ENCODE measurements at regions not wholly inside any gene's neighbourhood (a gene's known extent, or its start where the extent isn't known, plus 50 kb on each side); places are given as distances from the start of the nearest gene placed in this dataset.

DNA sequence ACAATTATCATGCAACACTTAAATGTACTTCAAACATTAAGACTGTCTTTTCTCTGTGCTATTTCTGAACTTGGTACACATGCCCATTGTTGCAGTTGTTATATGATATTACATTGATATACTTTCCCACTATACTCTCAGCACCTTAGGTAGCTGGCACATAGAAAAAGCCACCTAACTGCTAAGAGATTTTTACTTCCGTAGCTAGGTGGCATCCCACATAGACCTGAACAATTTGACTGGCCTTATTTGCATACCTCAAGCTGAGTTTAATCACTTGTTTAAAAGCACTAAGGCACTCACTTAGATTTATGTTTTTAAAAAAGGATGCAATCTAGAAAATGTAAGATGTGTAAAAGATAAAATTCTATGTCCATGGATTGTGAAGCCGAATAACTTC lies 194.2 kb downstream of the POU4F1 start:
- TF ChIP-seq, protein P1, sequence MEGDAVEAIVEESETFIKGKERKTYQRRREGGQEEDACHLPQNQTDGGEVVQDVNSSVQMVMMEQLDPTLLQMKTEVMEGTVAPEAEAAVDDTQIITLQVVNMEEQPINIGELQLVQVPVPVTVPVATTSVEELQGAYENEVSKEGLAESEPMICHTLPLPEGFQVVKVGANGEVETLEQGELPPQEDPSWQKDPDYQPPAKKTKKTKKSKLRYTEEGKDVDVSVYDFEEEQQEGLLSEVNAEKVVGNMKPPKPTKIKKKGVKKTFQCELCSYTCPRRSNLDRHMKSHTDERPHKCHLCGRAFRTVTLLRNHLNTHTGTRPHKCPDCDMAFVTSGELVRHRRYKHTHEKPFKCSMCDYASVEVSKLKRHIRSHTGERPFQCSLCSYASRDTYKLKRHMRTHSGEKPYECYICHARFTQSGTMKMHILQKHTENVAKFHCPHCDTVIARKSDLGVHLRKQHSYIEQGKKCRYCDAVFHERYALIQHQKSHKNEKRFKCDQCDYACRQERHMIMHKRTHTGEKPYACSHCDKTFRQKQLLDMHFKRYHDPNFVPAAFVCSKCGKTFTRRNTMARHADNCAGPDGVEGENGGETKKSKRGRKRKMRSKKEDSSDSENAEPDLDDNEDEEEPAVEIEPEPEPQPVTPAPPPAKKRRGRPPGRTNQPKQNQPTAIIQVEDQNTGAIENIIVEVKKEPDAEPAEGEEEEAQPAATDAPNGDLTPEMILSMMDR (IDR thresholded peaks at IDR 0.05; ENCODE audit: insufficient read depth, low read depth, low read length, missing control alignments): peak; percentile 8
- peak; percentile 52 for DNase-seq (ENCODE audit: low read depth)
- H3K4me3 ChIP-seq (ENCODE audit: low read depth, low read length): no peak overlapping the region

DNA sequence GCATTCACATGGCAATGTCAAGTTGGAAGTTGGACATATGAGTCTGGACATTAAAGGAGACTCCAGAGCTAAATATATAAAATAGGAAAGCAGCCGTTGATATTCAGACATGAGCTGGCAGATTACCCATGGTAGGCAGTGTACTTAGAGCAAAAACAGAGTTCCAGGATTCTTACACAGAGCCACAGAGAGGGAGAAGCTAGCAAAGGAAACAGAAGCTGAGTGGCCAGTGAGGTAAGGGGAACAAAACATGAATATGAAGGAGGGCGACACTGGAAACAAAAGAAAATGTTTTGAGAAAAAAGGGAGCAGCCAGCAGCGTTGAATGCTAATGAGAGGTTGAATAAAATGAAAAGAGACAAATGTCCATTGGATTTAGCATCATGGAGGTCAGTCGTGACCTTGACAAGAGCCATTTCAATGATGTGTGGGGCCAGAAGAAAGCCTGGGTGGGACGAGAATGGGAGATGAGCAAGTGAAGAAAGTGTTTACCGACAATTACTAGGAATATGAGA lies 198.4 kb downstream of the POU4F1 start:
- no peak for DNase-seq (ENCODE audit: low read depth)

DNA sequence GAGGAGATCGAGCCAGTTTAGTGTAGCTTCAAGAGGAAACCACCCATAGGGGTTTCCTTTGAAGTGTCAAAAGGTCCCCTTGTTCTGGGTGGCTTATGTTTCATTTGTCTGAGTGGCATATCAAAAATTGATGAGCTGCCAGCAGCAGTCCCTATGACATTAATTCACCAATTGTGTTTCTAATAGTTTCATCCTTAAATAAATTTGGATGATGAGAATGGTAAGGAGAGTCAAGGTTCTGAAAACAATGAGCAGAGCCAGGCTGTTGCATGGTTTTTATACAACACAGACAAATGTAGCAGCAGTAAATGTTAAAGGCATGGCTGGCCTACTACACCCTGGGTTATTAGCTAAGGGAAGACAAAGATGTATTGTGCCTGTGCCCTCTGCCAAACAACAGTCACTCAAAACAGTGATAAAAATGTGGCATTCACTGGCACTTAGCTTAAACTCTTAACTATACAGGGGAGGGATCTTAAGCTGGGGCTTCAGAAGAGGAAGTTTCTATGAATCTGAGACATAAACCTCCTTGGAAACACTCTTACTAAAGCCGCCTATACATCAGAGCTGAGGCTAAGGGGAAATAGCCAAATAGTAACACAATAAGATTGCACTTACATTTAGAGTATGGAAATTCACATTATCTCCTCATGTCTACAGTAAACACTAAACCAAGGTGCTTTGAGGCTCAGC lies 200.5 kb downstream of the POU4F1 start:
- no peak for DNase-seq (ENCODE audit: low read depth)
- H3K4me3 ChIP-seq (ENCODE audit: low read depth, low read length): no peak overlapping the region
- TF ChIP-seq, protein P1 (IDR thresholded peaks at IDR 0.05; ENCODE audit: insufficient read depth, low read depth, low read length, missing control alignments): no peak

More for the DNA sequence above, 198.4 kb downstream of the POU4F1 start:
- H3K4me3 ChIP-seq (ENCODE audit: low read depth, low read length): no peak overlapping the region
- TF ChIP-seq, protein P1 (IDR thresholded peaks at IDR 0.05; ENCODE audit: insufficient read depth, low read depth, low read length, missing control alignments): no peak

DNA sequence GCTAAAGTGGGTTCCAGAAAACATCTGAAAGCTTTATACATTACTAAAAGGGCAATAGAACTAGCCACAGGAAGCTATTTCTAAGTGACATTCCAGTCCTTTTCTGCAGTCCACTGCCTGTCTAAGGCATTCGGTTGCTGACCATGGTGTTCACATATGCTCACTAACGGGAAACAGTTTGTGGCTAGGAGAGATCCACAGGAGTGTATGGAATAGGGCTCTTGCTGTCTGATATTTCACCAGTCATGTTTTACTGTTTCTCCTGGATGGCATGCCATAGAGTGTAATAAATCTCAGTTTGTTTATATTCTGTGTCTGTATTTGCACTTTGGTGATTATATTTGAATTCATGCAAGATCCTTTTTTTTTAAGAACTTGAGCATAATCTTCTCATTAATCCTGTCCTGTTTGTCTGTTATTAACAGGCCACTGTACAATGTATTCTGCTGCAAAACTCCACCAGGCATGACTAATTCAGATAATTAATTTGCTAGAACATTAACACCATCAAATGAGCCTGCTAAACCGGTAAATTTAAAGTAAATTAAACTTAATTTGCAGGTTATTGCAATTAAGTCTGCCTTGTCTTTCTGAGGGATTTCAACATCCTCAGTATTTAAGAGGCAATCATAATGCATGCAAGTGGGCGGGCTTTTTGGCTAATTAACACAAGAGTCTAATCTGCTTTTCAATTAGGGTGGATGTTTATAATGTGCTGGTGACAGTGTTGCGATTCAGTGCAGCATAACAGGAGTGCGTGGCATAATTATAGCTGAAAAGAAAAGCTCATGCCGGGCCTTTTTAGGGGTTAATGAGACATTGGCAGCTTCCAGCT lies 201.3 kb downstream of the POU4F1 start:
- TF ChIP-seq, protein P1 (IDR thresholded peaks at IDR 0.05; ENCODE audit: insufficient read depth, low read depth, low read length, missing control alignments): no peak
- H3K4me3 ChIP-seq (ENCODE audit: low read depth, low read length): no peak overlapping the region
- no peak for DNase-seq (ENCODE audit: low read depth)

DNA sequence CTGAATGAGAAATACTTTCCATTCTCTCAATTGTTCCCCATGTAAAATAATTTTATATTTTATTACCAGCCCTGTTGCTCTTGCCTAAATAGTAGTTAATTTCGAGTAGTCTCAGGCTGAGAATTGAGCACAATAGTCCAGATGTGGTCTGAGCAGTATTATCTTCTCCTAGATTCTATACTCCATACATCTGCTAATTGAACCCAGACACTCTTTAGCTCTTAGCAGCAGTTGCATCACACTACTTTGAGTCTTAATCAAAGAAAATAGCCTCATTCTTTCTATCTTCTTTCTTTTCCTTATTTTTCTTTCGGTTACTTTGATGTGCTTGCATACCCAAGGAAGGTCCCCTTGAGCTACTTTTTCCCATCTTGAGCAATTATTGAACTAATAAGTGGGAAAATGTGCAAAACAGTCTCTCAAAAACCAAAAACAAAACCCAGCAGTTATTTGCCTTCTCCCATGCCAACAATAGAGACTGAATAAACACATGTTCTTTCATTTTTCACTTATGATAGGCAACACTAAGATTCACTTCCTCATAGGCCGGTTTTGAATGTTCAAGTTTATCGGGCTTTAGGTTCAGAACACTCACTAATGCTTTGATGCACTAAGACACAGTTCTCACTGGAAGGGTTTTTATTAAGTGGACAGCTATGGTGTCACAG lies 204.5 kb downstream of the POU4F1 start:
- TF ChIP-seq, protein P1 (IDR thresholded peaks at IDR 0.05; ENCODE audit: insufficient read depth, low read depth, low read length, missing control alignments): no peak
- no peak overlapping the region; the same call in 1 of the 2 replicates for H3K4me3 ChIP-seq (ENCODE audit: low read depth, low read length)
- peak; percentile 75 for DNase-seq (ENCODE audit: low read depth)

DNA sequence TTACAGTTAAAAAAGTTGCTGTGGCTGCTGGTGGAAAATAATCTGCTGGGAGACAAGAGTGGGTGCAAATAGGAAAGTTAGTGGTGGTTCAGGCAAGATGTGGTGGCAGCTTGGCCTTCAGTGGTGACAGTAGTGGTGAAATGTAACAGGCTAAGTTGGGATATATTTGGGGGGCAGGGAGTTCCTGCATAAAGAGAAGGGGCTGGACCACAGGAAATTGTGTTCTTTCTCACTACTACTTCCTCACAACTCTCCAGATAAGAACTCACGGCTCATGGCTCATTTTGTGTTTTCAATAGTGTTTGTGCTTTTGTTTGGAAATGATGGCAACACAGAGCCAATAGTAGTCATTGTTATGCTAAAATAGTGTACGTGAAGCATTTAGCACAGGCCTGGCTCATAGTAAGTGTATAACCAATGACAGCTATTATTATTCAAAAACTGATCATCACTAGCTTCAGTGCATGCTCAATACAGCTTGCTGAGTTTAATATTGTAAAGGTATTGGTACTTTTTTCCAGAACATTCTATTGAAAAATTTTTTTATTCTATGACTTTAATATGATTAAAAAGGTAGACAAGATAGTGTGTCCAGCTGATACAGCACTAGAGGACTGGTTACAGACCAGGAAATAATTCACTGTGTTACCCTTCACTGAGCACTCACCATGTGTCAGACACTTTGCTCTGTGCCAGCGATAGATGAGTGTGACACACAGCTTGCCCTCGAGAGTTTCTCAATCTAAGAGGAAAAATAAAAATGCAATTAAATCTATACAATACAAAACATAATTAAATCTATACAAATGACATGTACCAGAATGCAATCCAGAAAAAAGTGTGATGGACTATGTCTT lies 209.8 kb downstream of the POU4F1 start:
- no peak for DNase-seq (ENCODE audit: low read depth)
- TF ChIP-seq, protein P1 (IDR thresholded peaks at IDR 0.05; ENCODE audit: insufficient read depth, low read depth, low read length, missing control alignments): no peak
- H3K4me3 ChIP-seq (ENCODE audit: low read depth, low read length): no peak overlapping the region
